ENCODE measurements at regions not wholly inside any gene's neighbourhood (a gene's known extent, or its start where the extent isn't known, plus 50 kb on each side); places are given as distances from the start of the nearest gene placed in this dataset.

DNA sequence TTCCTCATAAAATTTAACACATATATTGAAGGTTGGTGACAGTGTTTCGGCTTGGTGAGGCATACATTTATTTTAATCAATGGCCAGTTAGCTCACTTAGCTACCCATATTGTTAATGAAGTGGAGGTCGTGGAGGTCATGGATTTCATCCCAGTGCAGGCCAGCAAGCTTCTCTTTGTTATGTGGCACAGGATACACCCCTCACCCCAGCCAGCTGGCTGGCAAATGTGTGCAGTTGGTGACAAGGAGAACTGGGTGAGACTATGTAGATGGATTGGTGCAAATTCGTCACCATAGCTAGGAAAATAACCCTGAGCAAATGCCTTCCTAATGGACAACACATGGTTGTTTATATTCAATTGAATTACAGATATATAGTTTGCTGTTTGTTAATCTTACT lies 50.5 kb upstream of the FOXP2 start:
- in situ Hi-C loops (cut with MboI; ENCODE audit: low pct_unique_long_range_greater_than_20kb, low sequenced_read_pairs, unreplicated experiment), result no loop called here
- TF ChIP-seq, protein P1, sequence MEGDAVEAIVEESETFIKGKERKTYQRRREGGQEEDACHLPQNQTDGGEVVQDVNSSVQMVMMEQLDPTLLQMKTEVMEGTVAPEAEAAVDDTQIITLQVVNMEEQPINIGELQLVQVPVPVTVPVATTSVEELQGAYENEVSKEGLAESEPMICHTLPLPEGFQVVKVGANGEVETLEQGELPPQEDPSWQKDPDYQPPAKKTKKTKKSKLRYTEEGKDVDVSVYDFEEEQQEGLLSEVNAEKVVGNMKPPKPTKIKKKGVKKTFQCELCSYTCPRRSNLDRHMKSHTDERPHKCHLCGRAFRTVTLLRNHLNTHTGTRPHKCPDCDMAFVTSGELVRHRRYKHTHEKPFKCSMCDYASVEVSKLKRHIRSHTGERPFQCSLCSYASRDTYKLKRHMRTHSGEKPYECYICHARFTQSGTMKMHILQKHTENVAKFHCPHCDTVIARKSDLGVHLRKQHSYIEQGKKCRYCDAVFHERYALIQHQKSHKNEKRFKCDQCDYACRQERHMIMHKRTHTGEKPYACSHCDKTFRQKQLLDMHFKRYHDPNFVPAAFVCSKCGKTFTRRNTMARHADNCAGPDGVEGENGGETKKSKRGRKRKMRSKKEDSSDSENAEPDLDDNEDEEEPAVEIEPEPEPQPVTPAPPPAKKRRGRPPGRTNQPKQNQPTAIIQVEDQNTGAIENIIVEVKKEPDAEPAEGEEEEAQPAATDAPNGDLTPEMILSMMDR (IDR thresholded peaks at IDR 0.05; ENCODE audit: extremely low read depth, insufficient read depth, missing control alignments), result no peak
- no peak for DNase-seq (ENCODE audit: low spot score)

DNA sequence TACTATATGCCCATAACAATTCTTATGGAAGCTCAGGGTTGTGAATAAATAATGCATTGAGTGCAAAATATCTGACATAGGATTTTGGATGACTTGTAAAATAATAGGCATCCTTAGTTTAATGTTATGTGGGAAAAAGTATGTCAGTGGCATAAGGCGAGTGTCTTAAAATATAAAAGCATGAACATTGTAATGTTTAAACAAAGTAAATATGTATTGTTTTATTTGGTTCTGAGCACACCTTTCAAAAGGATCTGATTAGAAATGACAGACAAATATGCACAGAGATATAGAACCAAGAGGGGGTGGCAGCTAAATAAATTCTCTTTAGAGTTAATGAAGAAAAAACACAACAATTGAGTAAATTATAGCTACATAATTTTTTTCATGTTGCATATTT lies 51.3 kb upstream of the FOXP2 start:
- DNase-seq (ENCODE audit: low spot score), result no peak
- TF ChIP-seq, protein P1 (IDR thresholded peaks at IDR 0.05; ENCODE audit: extremely low read depth, insufficient read depth, missing control alignments), result no peak
- in situ Hi-C loops (cut with MboI; ENCODE audit: low pct_unique_long_range_greater_than_20kb, low sequenced_read_pairs, unreplicated experiment), result no loop called here

DNA sequence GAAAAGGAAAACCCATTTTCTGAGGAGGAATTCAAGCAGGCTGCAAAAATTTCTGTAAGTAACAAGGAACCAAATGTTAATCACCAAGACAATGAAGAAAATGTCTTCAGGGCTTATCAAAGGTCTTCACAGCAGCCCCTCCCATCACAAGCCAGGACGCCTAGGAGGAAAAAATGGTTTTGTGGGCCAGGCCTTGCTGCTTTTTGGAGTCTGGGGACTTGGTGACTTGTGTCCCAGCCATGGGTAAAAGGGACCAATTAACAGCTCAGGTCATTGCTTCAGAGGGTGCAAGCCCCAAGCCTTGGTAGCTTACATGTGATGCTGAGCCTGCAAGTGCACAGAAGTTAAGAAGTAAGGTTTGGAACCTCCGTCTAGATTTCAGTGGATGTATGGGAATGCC lies 55.7 kb upstream of the FOXP2 start:
- in situ Hi-C loops (cut with MboI; ENCODE audit: low pct_unique_long_range_greater_than_20kb, low sequenced_read_pairs, unreplicated experiment), result no loop called here
- TF ChIP-seq, protein P1 (IDR thresholded peaks at IDR 0.05; ENCODE audit: extremely low read depth, insufficient read depth, missing control alignments), result no peak
- no peak for DNase-seq (ENCODE audit: low spot score)

DNA sequence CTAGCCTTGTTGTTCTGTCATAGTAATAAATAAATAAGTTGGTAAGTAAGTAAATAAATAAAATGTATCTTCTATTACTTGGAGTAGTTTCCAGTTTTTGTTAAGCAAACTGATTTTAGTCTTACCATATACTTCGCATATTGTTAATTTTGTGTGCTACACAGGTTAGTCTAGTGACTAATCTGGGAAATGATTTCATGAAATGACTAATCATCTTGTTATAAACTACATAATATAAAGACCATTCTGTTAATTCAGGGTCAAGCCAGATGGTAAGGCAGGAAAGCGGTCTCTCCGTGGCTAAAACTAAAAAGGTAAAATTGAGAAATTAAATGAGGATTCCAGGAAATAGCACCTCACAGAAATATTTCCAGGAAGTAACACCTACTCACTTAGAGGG lies 58.5 kb upstream of the FOXP2 start:
- in situ Hi-C loops (cut with MboI; ENCODE audit: low pct_unique_long_range_greater_than_20kb, low sequenced_read_pairs, unreplicated experiment), result no loop called here
- DNase-seq (ENCODE audit: low spot score), result no peak
- TF ChIP-seq, protein P1 (IDR thresholded peaks at IDR 0.05; ENCODE audit: extremely low read depth, insufficient read depth, missing control alignments), result no peak

DNA sequence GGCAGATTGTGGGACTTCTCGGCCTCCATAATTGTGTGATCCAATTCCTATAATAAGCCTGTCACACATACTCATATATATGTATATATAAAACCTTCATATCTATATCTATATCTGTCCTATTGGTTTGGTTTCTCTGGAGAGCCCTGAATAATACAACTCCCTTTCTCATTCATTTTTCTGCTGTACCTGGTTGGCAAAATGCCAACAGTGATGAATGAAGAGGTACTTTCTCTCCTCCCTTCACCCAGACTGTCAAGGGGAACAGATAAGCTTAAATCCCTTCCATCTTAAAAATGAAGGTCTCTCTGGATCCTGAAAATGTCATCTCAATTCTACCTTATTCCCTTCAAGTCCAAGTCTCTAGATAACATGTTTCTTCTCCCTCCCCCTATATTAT lies 60.3 kb upstream of the FOXP2 start:
- in situ Hi-C loops (cut with MboI; ENCODE audit: low pct_unique_long_range_greater_than_20kb, low sequenced_read_pairs, unreplicated experiment), result no loop called here
- DNase-seq (ENCODE audit: low spot score), result no peak

DNA sequence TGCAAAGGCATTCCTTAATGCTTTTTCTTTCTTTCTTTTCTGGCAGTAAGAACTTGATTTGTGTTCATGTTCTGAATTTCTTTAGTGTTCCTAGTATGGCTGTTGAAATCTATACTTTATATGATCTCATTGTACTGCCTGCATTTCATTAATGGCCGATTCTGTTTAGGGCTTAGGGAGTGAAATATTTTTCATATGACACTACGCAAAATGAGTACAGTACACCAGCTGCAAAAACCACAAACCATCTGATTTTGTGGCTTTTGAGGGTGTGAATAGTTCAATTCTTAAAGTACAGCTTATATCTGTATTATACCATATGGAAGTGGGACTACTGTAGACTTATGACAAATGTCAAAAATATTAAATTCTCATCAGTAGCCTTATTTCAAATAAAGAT lies 69.1 kb upstream of the FOXP2 start:
- in situ Hi-C loops (cut with MboI; ENCODE audit: low pct_unique_long_range_greater_than_20kb, low sequenced_read_pairs, unreplicated experiment), result no loop called here
- DNase-seq (ENCODE audit: low spot score), result no peak
- TF ChIP-seq, protein P1 (IDR thresholded peaks at IDR 0.05; ENCODE audit: extremely low read depth, insufficient read depth, missing control alignments), result no peak

More for the DNA sequence above, 60.3 kb upstream of the FOXP2 start:
- TF ChIP-seq, protein P1 (IDR thresholded peaks at IDR 0.05; ENCODE audit: extremely low read depth, insufficient read depth, missing control alignments), result no peak

Data from GM13977 (cell line).